ENCODE measurements at regions not wholly inside any gene's neighbourhood (a gene's known extent, or its start where the extent isn't known, plus 50 kb on each side); places are given as distances from the start of the nearest gene placed in this dataset.

DNA sequence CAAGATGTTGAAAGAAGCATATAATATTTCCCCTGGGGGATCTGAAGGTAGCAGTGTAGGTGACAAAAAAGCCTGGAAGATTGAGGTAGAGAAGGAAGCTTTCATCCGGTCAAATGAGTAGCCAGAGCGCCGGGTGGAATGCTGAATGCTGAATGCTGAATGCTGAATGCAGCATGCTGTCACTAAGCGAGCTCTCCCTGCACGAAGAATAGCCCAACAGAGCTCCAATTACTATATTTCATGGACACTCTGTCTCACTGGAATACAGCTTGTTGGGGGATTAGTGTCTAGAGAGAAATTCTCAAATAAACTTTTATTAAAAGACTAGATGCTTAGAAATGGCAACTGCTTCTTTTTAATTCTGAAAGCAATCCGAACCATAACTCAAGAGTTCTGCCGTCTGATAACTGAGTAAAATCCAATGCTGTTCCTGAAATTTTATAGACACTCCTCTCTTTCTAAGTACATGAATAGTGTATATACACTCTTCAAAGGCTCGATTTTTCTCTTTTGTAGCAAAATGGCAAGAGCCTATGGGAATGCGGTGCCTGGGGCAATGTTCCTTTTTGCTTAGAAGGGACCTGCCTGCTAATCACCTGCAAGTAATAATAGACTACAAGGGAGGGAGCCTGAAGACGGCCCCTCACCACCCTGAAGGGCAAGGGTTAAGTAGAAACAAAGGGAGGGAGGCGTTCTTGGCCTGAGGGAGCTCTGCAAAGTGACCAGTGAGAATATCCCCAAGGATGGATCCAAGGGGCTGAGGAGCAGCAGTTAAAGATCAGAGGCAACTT, 203.7 kb upstream of the ESRRG start:
- Histone ChIP-seq H3K27ac (ENCODE audit: low read length) (no peak overlapping the region), H3K9me3 (ENCODE audit: control insufficient read depth in 1 of 2, low read length in 2 of 2) (no peaks in the 10 kb centered on the region), H3K36me3 (ENCODE audit: control insufficient read depth in 1 of 2, insufficient read depth in 2 of 2, low read length in 2 of 2) (no peaks in the 10 kb centered on the region), H3K4me3 (ENCODE audit: low read depth in 1 of 2, low read length in 2 of 2) (no peak overlapping the region), H3K27me3 (ENCODE audit: low read depth, low read length) (no peaks in the 10 kb centered on the region), H3K4me1 (ENCODE audit: control insufficient read depth in 1 of 2, insufficient read depth in 2 of 2, low read length in 2 of 2) (no peaks in the 10 kb centered on the region)

DNA sequence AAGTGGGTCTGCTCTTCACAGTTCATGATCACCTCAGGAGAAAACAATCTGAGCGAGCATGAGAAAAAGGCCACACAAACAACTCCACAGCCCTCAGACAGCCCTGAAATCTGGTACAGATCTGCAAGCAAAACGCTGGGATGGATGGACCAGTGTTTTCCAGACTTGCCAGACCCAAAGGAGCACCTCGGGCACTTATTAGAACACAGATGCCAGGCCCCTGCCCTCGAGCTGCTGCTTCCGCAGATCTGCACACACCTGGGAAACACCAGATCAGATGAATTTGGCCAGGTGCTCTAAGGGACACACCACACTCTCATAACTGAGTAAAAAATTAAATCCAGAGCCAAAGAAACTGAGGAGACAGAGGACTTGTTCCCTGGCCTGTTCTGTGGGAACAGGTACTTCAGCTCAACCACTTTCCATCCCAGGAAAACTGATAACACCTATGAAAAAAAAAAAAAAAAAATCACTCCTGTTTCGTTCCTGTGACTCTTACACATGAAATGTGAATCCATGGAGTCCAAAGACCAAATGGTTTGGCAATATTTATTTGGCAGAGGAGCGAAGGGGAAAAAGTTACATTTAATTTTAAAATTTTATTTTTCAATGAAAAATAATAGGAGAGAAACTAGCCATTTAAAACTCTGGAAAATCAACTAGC, 202.9 kb upstream of the ESRRG start:
- Histone ChIP-seq H3K27me3 (ENCODE audit: low read depth, low read length) (no peaks in the 10 kb centered on the region), H3K4me3 (ENCODE audit: low read depth in 1 of 2, low read length in 2 of 2) (no peak overlapping the region), H3K9me3 (ENCODE audit: control insufficient read depth in 1 of 2, low read length in 2 of 2) (no peaks in the 10 kb centered on the region), H3K27ac (ENCODE audit: low read length) (no peak overlapping the region), H3K36me3 (ENCODE audit: control insufficient read depth in 1 of 2, insufficient read depth in 2 of 2, low read length in 2 of 2) (no peaks in the 10 kb centered on the region), H3K4me1 (ENCODE audit: control insufficient read depth in 1 of 2, insufficient read depth in 2 of 2, low read length in 2 of 2) (no peaks in the 10 kb centered on the region)

DNA sequence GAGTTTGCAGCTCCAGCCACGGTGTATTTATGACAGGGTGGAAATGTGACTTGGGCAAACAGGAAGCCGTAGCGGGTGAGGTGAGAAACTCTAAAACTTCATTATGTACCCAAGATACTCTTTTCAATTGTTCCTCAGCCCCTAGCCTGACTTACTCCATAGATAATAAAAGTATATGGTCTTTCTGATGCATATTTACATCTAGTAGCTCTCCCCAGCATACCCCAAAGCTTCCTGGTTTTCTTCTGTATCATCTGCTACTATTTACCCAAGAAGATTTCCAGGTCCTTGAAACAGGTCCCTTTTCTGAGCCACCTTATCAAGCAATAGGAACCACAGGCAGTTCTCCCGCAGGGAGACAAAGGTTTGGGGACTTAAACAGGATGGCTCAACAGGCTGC, 201.5 kb upstream of the ESRRG start:
- Histone ChIP-seq H3K36me3 (ENCODE audit: control insufficient read depth in 1 of 2, insufficient read depth in 2 of 2, low read length in 2 of 2) (no peaks in the 10 kb centered on the region), H3K27me3 (ENCODE audit: low read depth, low read length) (no peaks in the 10 kb centered on the region), H3K4me1 (ENCODE audit: control insufficient read depth in 1 of 2, insufficient read depth in 2 of 2, low read length in 2 of 2) (no peaks in the 10 kb centered on the region), H3K4me3 (ENCODE audit: low read depth in 1 of 2, low read length in 2 of 2) (no peak overlapping the region), H3K9me3 (ENCODE audit: control insufficient read depth in 1 of 2, low read length in 2 of 2) (no peaks in the 10 kb centered on the region), H3K27ac (ENCODE audit: low read length) (no peak overlapping the region)

DNA sequence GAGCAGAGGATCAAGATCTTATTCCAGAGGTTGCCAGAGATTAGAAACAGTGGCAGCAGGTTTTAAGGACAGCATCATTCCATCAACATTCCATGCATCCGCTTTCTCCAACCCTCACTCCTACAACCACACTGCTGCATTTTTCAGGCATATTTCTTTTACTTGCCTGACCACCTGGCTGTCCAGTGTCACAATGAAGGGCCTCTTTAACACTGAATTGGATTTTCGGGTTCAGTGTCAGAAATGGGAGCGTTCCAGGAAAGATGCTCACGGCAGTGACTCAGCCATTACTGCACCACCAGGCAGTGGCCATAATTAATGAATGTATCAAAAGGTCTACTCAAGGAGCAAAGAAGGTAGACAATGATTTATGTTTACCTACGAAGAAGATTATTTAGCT, 200.4 kb upstream of the ESRRG start:
- Histone ChIP-seq H3K36me3 (ENCODE audit: control insufficient read depth in 1 of 2, insufficient read depth in 2 of 2, low read length in 2 of 2) (no peaks in the 10 kb centered on the region), H3K9me3 (ENCODE audit: control insufficient read depth in 1 of 2, low read length in 2 of 2) (no peaks in the 10 kb centered on the region), H3K27ac (ENCODE audit: low read length) (no peak overlapping the region), H3K27me3 (ENCODE audit: low read depth, low read length) (no peaks in the 10 kb centered on the region), H3K4me3 (ENCODE audit: low read depth in 1 of 2, low read length in 2 of 2) (no peak overlapping the region), H3K4me1 (ENCODE audit: control insufficient read depth in 1 of 2, insufficient read depth in 2 of 2, low read length in 2 of 2) (no peaks in the 10 kb centered on the region)

DNA sequence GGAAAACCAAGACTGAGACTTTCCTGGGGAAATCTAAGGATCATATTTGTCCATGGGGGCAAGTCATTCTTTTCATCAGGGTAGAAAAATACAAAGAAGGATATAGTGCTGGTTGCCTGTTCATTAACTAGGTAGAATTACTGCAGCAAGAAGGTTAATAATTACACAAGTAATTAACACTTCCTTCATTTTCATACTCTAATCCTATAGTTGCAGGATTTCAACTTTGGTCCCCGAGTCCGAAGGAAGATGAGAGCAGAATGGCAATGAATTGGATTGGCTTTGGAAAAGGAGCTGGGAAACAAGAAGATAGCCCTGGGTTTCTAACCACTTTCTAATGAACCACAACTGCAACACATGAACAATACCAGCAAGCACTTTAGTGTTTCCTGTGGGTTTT, 199.2 kb upstream of the ESRRG start:
- no peak overlapping the region for H3K27ac ChIP-seq (ENCODE audit: low read length)
- H3K4me3 ChIP-seq (ENCODE audit: low read depth in 1 of 2, low read length in 2 of 2), result no peak overlapping the region
- H3K4me1 ChIP-seq (ENCODE audit: control insufficient read depth in 1 of 2, insufficient read depth in 2 of 2, low read length in 2 of 2), result no peaks in the 10 kb centered on the region
- no peaks in the 10 kb centered on the region for H3K36me3 ChIP-seq (ENCODE audit: control insufficient read depth in 1 of 2, insufficient read depth in 2 of 2, low read length in 2 of 2)
- no peaks in the 10 kb centered on the region for H3K27me3 ChIP-seq (ENCODE audit: low read depth, low read length)
- no peaks in the 10 kb centered on the region for H3K9me3 ChIP-seq (ENCODE audit: control insufficient read depth in 1 of 2, low read length in 2 of 2)

DNA sequence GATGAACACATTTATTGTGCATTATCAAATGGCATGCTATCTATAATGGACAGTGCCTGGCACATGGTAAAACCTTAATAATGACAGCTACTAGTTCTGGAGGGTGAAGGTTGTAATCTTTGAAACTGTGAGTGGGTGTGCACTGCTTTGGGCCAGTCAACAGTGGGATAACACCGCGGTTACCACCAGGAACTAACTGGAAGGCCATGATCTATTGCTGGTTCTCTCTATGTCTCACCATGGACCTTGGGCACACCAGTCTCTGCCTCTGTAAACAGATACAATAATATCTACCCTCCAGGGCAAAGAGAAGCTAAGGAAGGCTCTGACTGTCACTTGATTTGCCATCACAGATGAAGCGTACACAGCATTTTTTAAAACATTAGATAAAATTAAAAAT, 198.6 kb upstream of the ESRRG start:
- H3K4me1 ChIP-seq (ENCODE audit: control insufficient read depth in 1 of 2, insufficient read depth in 2 of 2, low read length in 2 of 2), result no peaks in the 10 kb centered on the region
- no peaks in the 10 kb centered on the region for H3K9me3 ChIP-seq (ENCODE audit: control insufficient read depth in 1 of 2, low read length in 2 of 2)
- no peak overlapping the region for H3K27ac ChIP-seq (ENCODE audit: low read length)
- H3K4me3 ChIP-seq (ENCODE audit: low read depth in 1 of 2, low read length in 2 of 2), result no peak overlapping the region
- no peaks in the 10 kb centered on the region for H3K27me3 ChIP-seq (ENCODE audit: low read depth, low read length)
- no peaks in the 10 kb centered on the region for H3K36me3 ChIP-seq (ENCODE audit: control insufficient read depth in 1 of 2, insufficient read depth in 2 of 2, low read length in 2 of 2)

DNA sequence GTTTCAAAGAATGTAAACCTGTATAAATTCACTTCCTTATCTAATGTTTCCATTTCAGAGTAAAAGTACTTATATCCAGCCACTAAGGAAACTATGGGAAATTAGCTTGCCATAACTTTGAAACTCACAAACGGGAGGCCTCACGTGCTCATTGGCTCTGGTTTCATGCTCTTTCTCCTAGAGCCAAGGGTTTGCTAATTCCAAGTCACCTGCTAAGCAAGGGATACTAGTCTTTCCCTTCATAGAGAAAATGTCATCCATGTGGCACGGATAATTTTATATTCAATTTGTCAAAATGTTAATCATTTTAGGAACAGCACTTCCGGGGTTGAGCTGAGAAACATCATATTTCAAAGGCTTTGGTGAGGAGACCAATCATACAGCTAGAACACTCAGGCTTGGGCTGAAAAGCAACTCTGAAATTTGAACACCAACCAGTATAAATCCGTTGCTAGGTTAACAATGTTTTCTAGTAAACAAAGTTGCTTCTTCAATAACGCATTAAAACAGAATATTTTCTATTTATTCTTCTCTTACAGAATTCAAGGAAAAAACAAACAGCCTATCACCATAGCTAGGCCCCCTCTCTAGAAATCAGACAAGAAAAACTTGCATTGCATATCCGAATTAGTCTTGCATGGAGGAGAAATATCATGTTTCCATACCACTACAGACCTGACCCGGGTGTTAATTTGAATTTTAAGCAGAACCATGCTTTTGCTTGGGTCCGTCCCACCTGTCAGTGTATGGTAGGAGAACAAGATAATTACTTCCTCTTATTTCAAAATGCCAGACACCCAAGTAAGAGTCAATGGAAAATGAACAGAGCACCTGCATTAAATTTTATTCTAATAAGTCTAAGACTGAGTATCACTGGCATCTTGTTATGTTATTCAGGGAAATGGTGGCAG, 196.1 kb upstream of the ESRRG start:
- Histone ChIP-seq H3K36me3 (ENCODE audit: control insufficient read depth in 1 of 2, insufficient read depth in 2 of 2, low read length in 2 of 2) (no peaks in the 10 kb centered on the region), H3K27ac (ENCODE audit: low read length) (no peak overlapping the region), H3K9me3 (ENCODE audit: control insufficient read depth in 1 of 2, low read length in 2 of 2) (no peaks in the 10 kb centered on the region), H3K27me3 (ENCODE audit: low read depth, low read length) (no peaks in the 10 kb centered on the region), H3K4me3 (ENCODE audit: low read depth in 1 of 2, low read length in 2 of 2) (no peak overlapping the region), H3K4me1 (ENCODE audit: control insufficient read depth in 1 of 2, insufficient read depth in 2 of 2, low read length in 2 of 2) (no peaks in the 10 kb centered on the region)

DNA sequence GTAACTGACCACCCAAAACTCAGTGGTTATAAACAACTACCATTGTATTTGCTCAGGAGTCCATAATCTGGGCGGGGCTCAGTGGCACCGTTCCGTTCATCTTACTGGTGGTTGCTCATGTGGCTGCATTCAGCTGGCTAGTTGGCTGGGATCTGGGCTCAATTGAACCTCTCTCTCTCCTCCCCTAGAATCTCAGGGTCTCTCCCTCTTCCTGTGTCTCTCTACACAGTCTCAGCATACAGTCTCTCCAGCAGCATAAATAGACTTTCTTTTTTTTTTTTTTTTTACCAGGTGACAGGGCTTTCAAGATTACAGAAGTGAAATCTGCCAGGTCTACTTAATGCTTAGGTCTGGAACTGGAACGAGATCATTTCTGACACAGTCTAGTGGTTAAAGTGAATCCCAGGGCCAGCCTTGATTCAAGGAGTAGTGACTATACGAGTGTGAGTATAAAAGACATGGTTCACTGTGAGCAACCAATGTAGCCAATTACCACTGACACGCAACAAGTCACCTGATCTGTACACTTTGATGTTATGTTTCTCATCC, 193.7 kb upstream of the ESRRG start:
- Histone ChIP-seq H3K36me3 (ENCODE audit: control insufficient read depth in 1 of 2, insufficient read depth in 2 of 2, low read length in 2 of 2) (no peaks in the 10 kb centered on the region), H3K4me1 (ENCODE audit: control insufficient read depth in 1 of 2, insufficient read depth in 2 of 2, low read length in 2 of 2) (no peaks in the 10 kb centered on the region), H3K4me3 (ENCODE audit: low read depth in 1 of 2, low read length in 2 of 2) (no peak overlapping the region), H3K27ac (ENCODE audit: low read length) (no peak overlapping the region), H3K9me3 (ENCODE audit: control insufficient read depth in 1 of 2, low read length in 2 of 2) (no peaks in the 10 kb centered on the region), H3K27me3 (ENCODE audit: low read depth, low read length) (no peaks in the 10 kb centered on the region)

DNA sequence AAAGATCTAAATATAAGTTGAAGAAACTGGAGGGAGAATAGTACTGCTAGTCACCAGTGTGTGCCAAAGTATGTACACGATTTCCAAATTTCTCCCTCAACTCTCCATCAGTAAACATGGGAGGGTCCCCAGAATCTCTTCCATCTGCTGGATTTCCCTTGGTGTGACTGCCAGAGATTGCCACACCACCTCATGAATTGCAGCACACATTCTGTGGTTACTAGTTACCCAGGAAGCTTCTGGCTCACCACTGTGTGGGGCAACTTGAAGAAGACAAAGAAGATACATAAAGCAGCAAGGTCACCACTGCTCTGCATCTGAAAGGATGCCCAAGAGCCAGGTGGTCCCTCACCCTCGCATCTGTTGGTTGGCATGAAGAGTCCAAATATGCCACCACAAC, 191.7 kb upstream of the ESRRG start:
- H3K36me3 ChIP-seq (ENCODE audit: control insufficient read depth in 1 of 2, insufficient read depth in 2 of 2, low read length in 2 of 2), result no peaks in the 10 kb centered on the region
- H3K4me1 ChIP-seq (ENCODE audit: control insufficient read depth in 1 of 2, insufficient read depth in 2 of 2, low read length in 2 of 2), result no peaks in the 10 kb centered on the region
- no peak overlapping the region for H3K4me3 ChIP-seq (ENCODE audit: low read depth in 1 of 2, low read length in 2 of 2)
- no peaks in the 10 kb centered on the region for H3K9me3 ChIP-seq (ENCODE audit: control insufficient read depth in 1 of 2, low read length in 2 of 2)
- H3K27ac ChIP-seq (ENCODE audit: low read length), result no peak overlapping the region
- H3K27me3 ChIP-seq (ENCODE audit: low read depth, low read length), result no peaks in the 10 kb centered on the region

DNA sequence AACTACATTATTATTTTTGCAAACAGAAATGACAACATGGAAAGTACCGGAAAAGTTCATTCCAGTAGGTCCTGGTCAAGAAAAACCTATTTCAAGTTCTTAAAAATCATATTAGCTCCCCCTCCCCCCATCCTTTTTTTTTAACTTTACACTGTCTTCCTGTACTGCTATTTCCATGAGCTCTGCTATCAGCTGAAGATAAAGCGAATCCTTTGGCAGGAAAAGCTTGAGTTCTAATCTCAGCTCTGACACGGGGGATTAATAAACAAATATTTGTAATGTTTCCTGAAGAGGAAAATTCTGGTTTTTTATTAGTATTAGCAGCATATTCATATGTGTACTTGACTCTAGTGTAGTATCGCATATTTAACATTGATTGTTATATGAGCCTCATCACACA, 190.7 kb upstream of the ESRRG start:
- H3K27ac ChIP-seq (ENCODE audit: low read length), result no peak overlapping the region
- H3K9me3 ChIP-seq (ENCODE audit: control insufficient read depth in 1 of 2, low read length in 2 of 2), result no peaks in the 10 kb centered on the region
- H3K36me3 ChIP-seq (ENCODE audit: control insufficient read depth in 1 of 2, insufficient read depth in 2 of 2, low read length in 2 of 2), result no peaks in the 10 kb centered on the region
- no peaks in the 10 kb centered on the region for H3K4me1 ChIP-seq (ENCODE audit: control insufficient read depth in 1 of 2, insufficient read depth in 2 of 2, low read length in 2 of 2)
- no peaks in the 10 kb centered on the region for H3K27me3 ChIP-seq (ENCODE audit: low read depth, low read length)
- no peak overlapping the region for H3K4me3 ChIP-seq (ENCODE audit: low read depth in 1 of 2, low read length in 2 of 2)

All from muscle layer of duodenum (tissue), 2 donors.